GF-D8 (cell line): ENCODE measurements at regions not wholly inside any gene's neighbourhood (a gene's known extent, or its start where the extent isn't known, plus 50 kb on each side); places are given as distances from the start of the nearest gene placed in this dataset.

Experiments used
- DNase-seq: peaks from one replicate; lab custom pipeline; 2025; lab: John Stamatoyannopoulos, UW

DNA sequence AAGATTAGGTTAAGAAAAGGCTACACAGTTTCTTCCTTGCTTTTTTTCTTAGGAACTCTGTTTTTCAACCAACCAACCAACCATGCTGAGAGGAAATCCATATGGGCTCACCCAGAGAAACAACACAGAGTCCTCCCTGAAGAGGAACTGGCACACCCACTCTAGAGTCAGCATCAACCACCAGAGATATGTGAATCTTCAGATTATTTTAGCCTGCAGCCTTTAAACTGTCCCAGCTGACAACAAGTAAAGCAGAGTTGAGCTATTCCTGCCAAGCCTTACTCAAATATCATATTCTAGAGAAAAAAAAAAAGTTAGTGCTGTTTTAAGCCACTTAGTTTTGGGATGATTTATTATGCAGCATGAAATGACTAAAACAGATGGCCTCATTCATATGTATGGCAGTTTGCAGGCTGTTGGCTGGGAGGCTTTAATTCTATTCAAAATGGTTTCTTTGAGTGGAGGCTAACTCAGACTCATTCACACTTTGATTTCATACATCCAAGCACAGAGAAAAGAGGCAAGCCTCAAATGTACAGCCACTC is 1637.7 kb upstream of the LRRTM1 start:
- no peak for DNase-seq

DNA sequence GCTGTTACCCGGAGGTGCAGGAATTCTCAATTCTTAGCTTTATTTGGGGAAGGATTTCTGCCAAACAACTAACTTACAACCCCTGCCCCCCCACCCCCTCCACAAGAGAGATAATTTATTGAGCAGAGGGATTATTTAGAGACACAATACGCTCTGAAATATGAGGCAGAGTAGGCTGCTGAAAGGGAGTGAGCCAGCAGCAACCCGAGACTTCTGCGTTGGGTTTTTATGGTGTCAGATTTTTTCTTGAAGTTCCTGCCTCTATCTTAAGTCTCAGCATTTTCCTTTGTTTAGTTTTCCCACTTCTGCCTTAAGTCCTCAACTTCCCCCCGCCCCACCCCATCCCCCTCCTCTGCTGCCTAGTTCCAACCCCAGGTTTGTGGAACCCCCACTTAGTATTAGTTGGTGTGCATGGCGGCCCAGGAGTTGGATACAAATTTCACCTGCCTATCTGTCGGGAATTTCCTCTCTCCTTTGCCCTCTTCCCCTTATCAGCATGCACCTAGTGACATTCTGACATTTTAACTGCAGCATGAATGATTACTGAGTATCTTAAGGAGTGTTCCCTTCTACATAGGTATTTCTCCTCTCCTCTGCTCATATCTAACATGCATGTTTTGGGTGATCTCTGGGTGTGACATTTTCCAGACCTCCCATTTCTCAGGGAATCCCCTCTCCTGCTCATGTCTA is 1635.9 kb upstream of the LRRTM1 start:
- DNase-seq = no peak

DNA sequence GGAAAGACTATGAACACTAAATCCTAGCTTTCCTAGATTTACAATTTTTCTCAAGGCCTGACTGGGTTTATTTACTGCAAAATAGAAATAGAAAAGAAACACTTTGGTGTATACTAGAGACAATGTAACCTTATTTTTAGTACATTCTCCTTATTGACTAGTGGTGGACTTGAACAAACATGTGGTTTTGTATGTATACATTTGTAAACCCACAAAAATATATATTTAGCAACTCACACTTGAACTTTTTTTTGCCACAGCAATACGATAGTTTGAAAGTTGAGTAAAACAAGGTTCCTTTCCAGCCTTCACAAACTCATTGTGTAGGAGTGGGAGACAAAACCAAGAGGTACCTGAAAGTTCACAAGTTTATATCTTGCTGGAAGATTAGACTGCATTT is 1633.4 kb upstream of the LRRTM1 start:
- no peak for DNase-seq

DNA sequence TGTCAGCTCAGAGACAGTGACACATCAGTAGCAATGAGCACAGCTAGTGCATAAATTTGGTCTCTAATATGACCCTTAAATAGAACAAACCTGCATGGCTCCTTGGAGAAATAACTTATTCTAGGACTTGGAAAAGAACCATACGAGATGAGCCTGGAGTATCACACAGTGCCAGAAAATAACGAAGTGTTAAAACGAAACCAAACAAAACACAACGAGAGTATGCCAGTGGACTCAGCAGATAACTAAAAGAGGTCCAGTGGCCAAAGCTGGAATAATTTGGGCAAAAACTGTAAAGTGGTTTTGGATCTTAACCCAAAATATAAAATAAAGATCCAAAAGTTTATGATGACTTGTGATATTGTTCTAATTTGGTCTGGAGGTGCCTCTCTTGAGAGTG is 1599.0 kb upstream of the LRRTM1 start:
- no peak for DNase-seq

DNA sequence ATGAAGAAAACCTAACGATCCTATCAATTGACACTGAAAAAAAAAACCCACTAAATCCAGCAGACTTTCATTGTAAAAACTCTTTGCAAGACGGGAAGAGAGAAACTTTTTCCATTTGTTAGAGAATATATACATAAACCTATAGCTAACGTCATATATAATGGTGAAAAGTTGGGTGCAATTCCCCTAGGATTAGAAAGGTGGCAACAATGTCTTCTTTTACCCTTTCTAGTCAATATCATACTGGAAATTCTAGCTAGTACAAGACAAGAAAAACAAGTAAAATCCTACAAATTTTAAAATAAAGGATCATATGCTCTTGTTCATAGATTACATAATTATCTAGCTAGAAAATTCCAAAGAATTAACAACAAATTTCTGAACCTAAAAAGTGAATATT is 1596.5 kb upstream of the LRRTM1 start:
- DNase-seq = no peak

DNA sequence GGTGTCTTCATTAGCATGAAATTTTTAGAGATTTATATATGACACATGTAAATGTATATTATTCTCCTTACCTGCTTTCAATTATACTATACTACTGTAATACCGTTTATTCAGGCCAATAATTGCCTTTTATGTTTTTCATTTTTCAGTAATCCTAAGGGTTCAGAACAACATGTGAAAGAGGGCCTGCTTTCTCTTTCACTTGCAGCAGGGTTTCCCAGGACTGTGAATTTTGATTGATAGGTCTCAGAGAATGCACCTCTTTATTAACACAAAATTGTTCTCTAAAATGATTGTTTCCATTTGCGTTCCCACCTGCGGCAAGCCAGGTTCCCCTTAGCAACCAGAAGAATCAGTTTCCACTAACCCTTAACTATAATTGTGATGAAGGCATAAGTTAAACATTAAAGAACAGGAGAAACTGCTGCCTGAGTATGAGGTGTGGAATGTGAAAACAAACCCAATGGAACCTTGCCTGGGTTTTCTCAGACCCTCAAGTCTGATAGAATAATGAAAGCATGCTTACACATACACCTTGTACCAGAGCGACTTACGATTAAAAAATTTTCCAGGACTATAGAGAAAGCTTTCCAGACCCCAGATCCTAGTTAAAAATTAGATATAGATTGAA is 1591.2 kb upstream of the LRRTM1 start:
- no peak for DNase-seq

DNA sequence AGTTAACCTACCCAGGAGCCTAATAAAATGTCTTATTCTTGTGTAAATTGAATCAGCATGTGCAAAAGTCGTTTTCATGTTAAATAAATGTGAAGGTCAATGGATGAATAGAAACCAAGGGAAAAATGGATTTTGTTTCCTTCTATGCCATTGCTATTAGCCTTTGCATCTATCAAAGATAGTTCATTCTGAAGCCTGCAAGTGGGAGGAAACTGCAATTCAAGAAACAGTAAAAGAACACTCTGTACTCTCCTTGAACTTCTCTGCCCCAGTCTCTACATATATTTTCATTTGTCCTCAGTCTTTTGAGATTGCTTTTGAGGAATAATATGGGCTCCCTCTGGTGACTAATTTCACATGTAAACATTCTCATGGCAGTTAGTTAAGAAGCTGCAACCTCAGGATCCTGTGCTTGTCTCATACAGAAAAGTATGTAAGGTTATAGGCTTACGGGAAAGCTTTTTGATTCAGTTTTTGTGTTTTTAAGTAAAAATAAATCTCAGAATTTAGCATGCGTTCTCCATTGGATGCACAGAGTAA is 1590.0 kb upstream of the LRRTM1 start:
- no peak for DNase-seq

DNA sequence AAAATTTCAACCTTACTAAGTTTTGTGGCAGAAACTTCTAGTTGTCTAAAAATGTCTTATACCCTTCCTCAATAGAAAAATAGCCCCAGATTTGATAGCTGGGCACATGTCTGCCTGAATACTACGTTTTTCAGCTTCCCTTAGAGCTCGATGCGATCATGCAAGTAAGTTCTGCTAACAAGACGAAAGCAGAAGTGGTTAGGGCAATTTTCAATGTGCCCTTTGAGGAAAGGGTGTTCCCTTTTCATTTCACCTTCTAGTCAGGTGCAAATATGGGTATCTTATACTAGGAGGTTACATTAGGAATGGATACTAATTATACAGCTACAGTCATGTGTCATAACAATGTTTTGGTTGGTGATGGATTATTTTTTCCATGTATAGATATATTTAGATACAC is 1572.1 kb upstream of the LRRTM1 start:
- no peak for DNase-seq

DNA sequence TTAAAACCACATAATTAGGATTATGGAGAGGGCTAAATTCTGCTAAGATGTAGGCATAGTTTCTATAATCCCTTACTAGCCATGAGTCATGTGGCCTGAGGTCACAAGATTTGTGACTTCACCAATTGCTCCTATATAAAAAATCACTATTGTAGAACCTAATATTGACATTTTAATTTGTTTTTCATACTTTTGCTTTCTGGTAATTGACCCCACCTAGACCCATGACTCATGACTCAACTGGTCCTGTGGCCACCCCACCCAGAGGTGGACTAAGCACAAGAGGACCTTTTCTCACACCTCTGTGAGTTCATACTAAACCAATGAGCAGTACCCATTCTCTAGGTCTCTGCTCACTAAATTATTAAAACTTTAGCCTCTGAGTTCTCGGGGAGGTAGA is 1567.5 kb upstream of the LRRTM1 start:
- no peak for DNase-seq

DNA sequence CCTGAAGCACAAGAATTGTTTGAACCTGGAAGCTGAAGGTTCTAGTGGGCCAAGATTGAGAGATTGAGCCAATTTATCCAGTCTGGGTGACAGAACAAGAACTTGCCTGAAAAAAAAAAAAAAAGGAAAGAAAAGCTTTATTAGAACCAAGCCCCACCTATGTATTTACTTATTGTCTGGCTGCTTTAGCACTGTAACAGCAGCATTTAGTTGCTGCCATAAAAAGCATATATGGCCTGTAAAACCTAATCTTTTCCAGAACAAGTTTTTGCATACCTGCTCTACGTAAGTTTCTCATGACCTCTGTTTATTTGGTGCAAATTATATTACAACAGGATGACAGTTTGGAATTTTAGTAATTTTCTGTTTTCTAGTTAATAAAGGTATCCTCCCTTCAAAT is 1565.6 kb upstream of the LRRTM1 start:
- DNase-seq = no peak

DNA sequence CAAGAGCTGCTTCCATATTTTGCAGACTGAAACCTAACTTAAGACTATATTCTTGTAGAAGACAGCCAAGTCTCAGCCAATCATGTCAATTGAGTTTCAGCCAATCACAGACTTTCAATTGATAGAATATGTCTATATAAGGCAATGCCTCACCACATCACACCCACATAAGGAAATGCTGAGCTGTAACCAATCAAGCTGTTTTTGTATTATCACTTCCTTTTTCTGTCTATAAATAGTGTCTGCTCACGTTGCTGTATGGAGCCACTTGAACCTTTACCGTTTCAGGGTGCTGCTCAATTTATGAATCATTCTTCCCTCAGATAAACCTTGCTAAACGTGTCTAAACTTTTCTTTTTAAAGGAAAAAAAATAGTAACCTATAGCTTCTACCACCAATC is 1554.4 kb upstream of the LRRTM1 start:
- no peak for DNase-seq

DNA sequence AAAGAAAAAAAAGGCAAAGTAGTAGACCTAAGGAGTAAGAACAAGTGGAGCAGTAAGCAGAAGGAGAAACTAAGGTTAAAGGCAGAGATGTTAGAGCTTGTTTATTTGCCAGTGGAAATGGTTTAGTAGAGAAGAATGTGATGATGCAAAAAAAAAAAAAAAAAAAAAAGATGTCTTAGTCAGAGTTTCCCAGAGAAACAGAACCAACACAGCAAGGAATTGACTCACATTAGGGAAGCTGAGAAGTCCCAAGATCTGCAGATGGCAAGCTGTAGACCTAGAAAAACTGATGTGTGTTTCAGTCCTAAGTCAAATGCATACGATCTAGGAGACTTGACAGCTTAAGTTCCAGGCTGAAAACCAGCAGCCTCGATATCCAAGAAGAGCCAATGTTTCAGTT is 1548.8 kb upstream of the LRRTM1 start:
- DNase-seq = no peak

DNA sequence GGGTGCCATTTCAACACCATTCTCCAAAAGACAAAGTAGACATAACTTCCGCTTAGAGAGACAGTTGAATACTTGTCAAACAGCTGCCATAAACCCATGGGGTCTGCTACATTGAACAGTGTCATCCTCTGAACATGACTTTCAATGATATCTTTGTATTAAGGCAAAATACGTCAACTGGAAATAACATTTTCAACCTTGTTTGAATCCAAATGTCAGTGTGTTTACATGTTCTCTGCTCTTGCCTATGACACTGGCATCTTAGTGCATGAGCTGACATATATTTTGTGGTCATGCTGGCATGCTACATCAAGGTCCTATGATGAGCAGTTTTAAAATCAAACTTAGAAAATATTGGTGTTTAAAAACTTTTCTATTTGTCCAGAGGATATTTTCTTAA is 1548.1 kb upstream of the LRRTM1 start:
- no peak for DNase-seq

DNA sequence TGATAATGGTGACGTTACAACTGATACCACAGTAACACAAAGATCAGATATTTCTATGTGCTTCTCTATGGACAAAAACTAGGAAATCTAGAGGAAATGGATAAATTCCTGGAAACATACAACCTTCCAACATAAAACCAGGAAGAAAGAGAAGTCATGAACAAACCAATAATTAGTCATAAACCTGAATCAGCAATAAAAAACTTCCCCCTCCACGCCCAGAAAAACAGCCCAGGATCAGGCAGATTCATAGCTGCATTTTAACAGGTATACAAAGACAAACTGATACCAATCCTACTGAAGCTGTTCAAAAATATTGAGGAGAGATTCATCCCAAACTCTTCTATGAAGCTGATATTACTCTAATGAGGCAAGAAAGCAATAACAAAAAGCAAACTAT is 1535.2 kb upstream of the LRRTM1 start:
- DNase-seq = no peak

DNA sequence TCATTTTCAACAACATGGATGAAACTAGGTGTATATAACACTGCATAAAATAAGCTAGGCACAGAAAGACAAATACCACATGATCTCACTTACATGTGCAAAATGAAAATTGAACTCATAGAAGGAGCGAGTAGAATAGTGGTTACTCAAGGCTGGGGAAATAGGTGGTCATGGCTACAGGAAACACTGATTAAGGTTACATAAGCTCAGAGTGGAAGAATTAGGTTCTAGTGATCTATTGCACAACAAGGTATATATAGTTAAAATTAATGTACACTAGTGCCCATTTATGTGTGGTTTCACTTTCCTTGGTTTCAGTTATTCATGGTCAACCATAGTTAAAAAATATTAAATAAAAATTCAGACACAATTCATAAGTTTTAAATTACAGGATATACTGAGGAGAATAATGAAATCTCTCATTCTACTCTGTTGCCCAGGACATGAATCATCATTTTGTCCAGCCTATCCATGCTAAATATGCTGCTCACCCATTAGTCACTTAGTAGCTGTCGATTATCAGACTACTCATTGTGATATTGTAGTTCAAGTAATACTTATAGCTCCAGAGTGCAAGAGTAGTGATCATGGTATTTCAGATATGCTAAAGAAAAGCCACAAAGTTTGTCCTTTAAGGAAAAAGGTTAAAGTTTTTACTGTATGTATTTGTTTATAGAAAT is 1530.9 kb upstream of the LRRTM1 start:
- DNase-seq = no peak

DNA sequence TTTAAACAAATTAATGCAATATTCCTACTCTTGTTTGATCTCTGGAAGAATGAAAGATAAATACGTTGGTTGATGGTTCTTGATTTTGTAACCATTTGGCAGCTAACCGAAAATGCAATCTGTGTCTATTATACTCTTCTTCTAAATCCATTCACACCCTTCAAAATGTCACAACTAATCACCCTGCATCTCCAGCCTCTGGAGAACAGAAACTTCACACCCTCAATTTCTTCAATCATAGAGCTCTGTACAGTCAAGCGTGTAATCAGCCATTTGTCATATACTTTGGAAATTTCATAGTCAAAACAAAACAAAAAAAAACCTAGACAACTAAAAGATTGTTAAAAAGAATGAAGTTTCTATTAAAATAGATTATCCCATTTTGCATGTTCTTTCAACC is 1482.3 kb upstream of the LRRTM1 start:
- no peak for DNase-seq

DNA sequence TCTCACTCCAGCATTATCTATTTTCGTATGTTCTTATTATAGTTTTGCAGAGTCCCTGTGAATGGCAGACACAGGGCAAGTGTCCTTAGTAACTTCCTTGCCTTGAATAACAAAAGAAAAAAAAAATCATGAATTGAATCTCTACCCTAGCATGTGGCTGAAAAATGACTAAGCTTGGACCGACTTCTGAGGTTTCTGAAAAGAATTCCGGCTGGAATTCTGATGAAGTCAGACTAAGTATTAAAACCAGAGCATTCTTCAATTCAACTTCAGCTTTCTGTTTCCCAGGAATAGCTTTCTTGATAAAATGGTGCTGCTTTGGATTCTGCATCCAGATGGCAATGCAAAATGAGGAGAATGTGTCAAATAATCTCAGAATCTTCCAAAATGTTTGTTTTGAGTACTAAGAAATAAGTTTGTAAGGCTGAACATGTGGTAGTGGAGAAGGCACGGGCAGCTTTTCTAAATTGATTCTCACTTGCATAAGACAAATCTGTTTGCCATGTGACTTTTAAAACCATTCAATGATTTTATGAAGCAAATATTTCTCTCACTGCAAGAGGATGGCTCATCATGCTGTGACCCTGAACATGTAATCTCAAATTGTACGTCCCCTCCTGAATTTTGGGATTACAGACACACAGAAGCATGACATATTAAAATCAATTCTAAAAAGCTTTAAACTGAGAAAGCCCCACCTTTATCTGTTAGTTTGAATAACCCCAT is 1462.8 kb upstream of the LRRTM1 start:
- no peak for DNase-seq

DNA sequence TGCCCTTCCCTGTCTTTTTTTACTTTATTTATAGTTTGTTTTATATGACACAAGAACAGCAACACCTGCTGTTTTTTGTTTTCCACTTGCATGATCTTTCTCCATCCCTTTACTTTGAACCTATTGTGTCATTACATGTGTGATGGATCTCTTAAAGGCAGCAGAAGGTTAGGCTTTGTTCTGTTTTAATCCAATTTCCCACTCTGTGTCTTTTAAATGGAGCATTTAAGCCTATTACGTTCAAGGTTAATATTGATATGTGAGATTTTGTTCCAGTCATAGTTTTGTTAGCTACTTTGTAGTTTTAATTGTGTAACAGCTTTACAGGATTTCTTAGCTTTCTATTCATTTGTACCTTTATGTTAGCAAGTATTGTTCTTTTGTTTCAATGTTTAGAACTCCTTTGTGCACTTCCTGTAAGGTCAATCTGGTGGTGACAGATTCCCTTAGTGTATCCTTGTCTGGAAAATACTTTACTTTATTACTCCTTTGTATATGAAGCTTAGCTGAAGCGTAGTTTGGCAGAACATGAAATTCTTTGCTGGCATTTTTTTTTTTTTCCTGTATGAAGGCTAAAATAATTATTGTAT is 1443.0 kb upstream of the LRRTM1 start:
- DNase-seq = no peak

DNA sequence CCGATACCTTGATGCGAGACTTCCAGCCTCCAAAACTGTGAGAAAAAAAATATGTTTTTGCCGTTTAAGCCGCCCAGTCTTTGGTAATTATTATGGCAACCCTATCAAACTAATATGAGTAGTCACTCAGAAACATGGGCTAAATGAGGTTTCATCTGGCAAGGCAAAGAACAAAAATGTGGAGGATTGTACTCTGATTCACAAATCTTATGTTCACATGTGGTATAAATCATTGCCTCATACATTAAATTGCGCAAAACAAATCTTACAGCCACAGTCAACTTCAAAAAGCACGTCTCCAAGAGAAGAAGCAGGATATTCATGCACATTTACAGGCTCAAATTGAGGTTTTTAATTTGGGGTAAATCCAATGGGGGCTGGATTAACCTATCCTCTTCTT is 1435.4 kb upstream of the LRRTM1 start:
- DNase-seq = no peak

DNA sequence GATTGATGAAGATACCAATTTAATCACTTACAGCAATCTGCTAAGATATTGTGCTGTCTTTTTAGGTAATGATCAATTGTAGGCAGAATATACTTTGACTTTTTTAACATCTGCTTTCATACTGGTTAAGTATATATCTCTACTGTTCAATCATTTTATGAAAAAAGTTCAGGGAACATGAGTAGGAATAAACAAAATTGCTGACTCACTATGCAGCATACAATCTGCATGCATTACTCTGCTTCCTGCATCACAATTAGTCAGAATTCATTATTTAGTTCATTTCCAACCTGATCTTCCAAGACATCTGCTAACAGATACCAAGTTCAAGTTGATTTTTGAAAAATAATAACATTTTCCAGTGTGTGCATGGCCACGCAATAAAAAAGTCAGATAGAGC is 1430.4 kb upstream of the LRRTM1 start:
- no peak for DNase-seq

DNA sequence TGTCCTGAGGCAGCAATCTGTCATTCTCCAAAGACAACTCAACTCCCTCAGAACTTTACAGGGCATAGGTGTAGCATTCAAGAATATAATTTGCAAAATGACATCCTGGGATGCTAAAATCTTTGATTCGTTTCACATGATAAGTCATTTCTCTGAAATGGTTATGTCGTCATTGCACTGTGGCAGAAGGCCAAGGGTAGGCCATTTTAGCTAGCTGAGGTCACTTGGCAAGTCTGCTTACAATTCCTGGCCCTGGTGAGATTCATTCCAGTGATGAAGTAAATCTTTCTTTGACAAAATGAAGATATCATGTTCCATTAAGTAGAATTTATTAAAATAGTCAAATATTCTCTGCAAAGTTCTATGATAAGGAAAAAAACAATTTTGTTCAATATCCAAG is 1410.3 kb upstream of the LRRTM1 start:
- no peak for DNase-seq

DNA sequence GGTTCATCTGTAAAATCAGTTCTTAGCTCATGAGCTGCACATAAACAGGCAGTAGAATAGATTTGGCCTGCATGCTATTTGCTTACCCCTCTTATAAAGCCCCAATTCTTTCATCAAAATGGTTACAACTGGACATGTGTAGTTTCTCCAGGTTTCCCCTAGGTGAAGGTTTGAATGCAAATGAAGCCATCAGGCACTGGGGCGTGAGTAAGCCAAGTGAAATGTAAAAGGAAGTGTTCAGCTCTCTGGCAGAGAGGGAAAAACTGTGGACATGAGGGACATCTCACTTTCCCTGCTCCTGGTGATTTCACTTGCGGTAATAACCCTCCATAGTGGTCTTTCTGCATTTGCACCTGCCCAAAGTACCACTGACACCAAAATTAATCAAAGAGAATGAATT is 1402.3 kb upstream of the LRRTM1 start:
- no peak for DNase-seq
